ENCODE measurements at regions not wholly inside any gene's neighbourhood (a gene's known extent, or its start where the extent isn't known, plus 50 kb on each side); places are given as distances from the start of the nearest gene placed in this dataset.

- Histone ChIP-seq H2AFZ (ENCODE audit: low read depth, low read length) (no peak overlapping the region), H3K4me3 (no peak overlapping the region), H3K9me3 (replicated peaks; ENCODE audit: control insufficient read depth, insufficient read depth, low read depth, low read length) (no peaks in the 10 kb centered on the region), H3K9ac (ENCODE audit: insufficient read depth in 1 of 2, low read depth in 2 of 2, low read length in 2 of 2) (no peak overlapping the region), H4K20me1 (replicated peaks; ENCODE audit: control insufficient read depth, insufficient read depth, low read length) (no peaks in the 10 kb centered on the region), H3K9me1 (ENCODE audit: control insufficient read depth, insufficient read depth, low read length) (no peaks in the 10 kb centered on the region), H3K79me2 (ENCODE audit: control insufficient read depth, insufficient read depth, low read length) (no peaks in the 10 kb centered on the region), H3K27me3 (ENCODE audit: control insufficient read depth in 2 of 2, insufficient read depth in 2 of 2, low read length in 2 of 2) (peaks cover 6 to 14% of the 10 kb centered on the region in 2 experiments; a peak in 2 of 5 replicates), H3K4me1 (replicated peaks in 1 of 2; ENCODE audit: control insufficient read depth in 2 of 2, insufficient read depth in 2 of 2, low read length in 2 of 2) (no peaks in the 10 kb centered on the region), H3K4me2 (ENCODE audit: insufficient read depth, low read length) (no peak overlapping the region), H3K27ac (ENCODE audit: extremely low read depth, low read depth, low read length) (no peak overlapping the region), H3K36me3 (ENCODE audit: control insufficient read depth, insufficient read depth, low read length) (no peaks in the 10 kb centered on the region)
- BruUV-seq (replicated peaks): no TSS peak
- ChIA-PET POLR2A (interaction anchor here (0.6 kb wide), 1 partner anchor 890 kb away, joined by 3 read pairs; no protein-coding TSS in a partner anchor), CTCF (ENCODE audit: low intra/inter-chr PET ratio) (no interaction called here)
- in situ Hi-C loops (cut with MboI) (no loop called here), intact Hi-C loops (cut with micrococcal nuclease) (no loop called here)
- ATAC-seq (no peak), DNase-seq (ENCODE audit: extremely low read depth in 1 of 4, low spot score in 3 of 4) (no peak), FAIRE-seq (no peak)
- 2% methylated on average over 5 of the region's 5 CpGs for WGBS (ENCODE audit: insufficient coverage, low coverage, missing lambda C conversion rate)
- no peak for TF ChIP-seq ZNF253 (CRISPR knock-in tag; conservative IDR thresholded peaks at IDR 0.05)
- TF ChIP-seq ELF1 (tag; IDR thresholded peaks at IDR 0.05): no peak
These were observed 72.6 kb upstream of the IL12B start for GRCh38 chr5:159402856-159403255.

- ChIA-PET CTCF (ENCODE audit: low intra/inter-chr PET ratio) (no interaction called here), POLR2A (no interaction called here)
- Histone ChIP-seq H3K4me2 (ENCODE audit: insufficient read depth, low read length) (no peak overlapping the region), H2AFZ (ENCODE audit: low read depth, low read length) (no peak overlapping the region), H3K9ac (ENCODE audit: insufficient read depth in 1 of 2, low read depth in 2 of 2, low read length in 2 of 2) (no peak overlapping the region), H3K4me1 (replicated peaks in 1 of 2; ENCODE audit: control insufficient read depth in 2 of 2, insufficient read depth in 2 of 2, low read length in 2 of 2) (no peaks in the 10 kb centered on the region), H3K4me3 (no peak overlapping the region), H3K36me3 (ENCODE audit: control insufficient read depth, insufficient read depth, low read length) (no peaks in the 10 kb centered on the region), H3K27ac (ENCODE audit: extremely low read depth, low read depth, low read length) (no peak overlapping the region), H3K9me3 (replicated peaks; ENCODE audit: control insufficient read depth, insufficient read depth, low read depth, low read length) (no peaks in the 10 kb centered on the region), H3K79me2 (ENCODE audit: control insufficient read depth, insufficient read depth, low read length) (no peaks in the 10 kb centered on the region), H3K9me1 (ENCODE audit: control insufficient read depth, insufficient read depth, low read length) (no peaks in the 10 kb centered on the region), H4K20me1 (replicated peaks; ENCODE audit: control insufficient read depth, insufficient read depth, low read length) (no peaks in the 10 kb centered on the region), H3K27me3 (ENCODE audit: control insufficient read depth in 2 of 2, insufficient read depth in 2 of 2, low read length in 2 of 2) (peaks cover 6 to 14% of the 10 kb centered on the region in 2 experiments; a peak in 2 of 5 replicates)
- TF ChIP-seq NEUROD1 (IDR thresholded peaks at IDR 0.05; ENCODE audit: borderline replicate concordance, low read depth, low read length, partially characterized antibody): no peak
- no peak for TF ChIP-seq SNIP1 (IDR thresholded peaks at IDR 0.05; ENCODE audit: low read depth)
- TF ChIP-seq MXD1 (CRISPR knock-in tag; IDR thresholded peaks at IDR 0.05; ENCODE audit: borderline replicate concordance, poor library complexity, severe bottlenecking): no peak
- TF ChIP-seq SRF (CRISPR knock-in tag; IDR thresholded peaks at IDR 0.05): no peak
- TF ChIP-seq DEAF1 (CRISPR knock-in tag; IDR thresholded peaks at IDR 0.05): no peak
- WGBS (ENCODE audit: insufficient coverage, low coverage, missing lambda C conversion rate): 0% methylated on average over 6 of the region's 6 CpGs
- DNase-seq (ENCODE audit: extremely low read depth in 1 of 4, low spot score in 3 of 4) (no peak), ATAC-seq (no peak), FAIRE-seq (no peak)
- no TSS peak for BruUV-seq (replicated peaks)
- intact Hi-C loops (cut with micrococcal nuclease) (no loop called here), in situ Hi-C loops (cut with MboI) (no loop called here)
These were observed 73.8 kb upstream of the IL12B start for GRCh38 chr5:159403906-159404681.
